GM18507 (cell line): ENCODE measurements at regions not wholly inside any gene's neighbourhood (a gene's known extent, or its start where the extent isn't known, plus 50 kb on each side); places are given as distances from the start of the nearest gene placed in this dataset.
A peak's percentile ranks its signal among the peaks of the same experiment; 100 is the strongest.

Experiments
- DNase-seq: peaks from one replicate; pipeline ENCODE4 v3.0.0; 2011; ENCODE audit warnings: low read depth; ENCODE audit not compliant: insufficient read length; ENCODE audit errors: extremely low spot score
- FAIRE-seq: peaks from 2 replicates; lab custom pipeline; 2011; peaks lifted over from hg19 to GRCh38; lab: Jason Lieb, UNC

GRCh38 chr6:148151896-148152643, 190.6 kb upstream of the SASH1 start:
- FAIRE-seq (no peak), DNase-seq (no peak)

GRCh38 chr6:148154668-148155067, 188.0 kb upstream of the SASH1 start:
- FAIRE-seq (no peak), DNase-seq (no peak)

GRCh38 chr6:148155293-148155692, 187.3 kb upstream of the SASH1 start:
- no peak for DNase-seq

GRCh38 chr6:148157841-148158240, 184.8 kb upstream of the SASH1 start:
- DNase-seq (no peak), FAIRE-seq (no peak)

More at GRCh38 chr6:148155293-148155692, 187.3 kb upstream of the SASH1 start:
- no peak for FAIRE-seq

- FAIRE-seq (no peak), DNase-seq (no peak)
Measured at GRCh38 chr6:148164645-148165044, 178.0 kb upstream of the SASH1 start.

GRCh38 chr6:148166339-148166968, 176.2 kb upstream of the SASH1 start:
- peak; percentile 35 for FAIRE-seq
- DNase-seq, result no peak

- no peak for DNase-seq
- no peak for FAIRE-seq
Measured at GRCh38 chr6:148169706-148170105, 172.9 kb upstream of the SASH1 start.

GRCh38 chr6:148170286-148170685, 172.4 kb upstream of the SASH1 start:
- no peak for DNase-seq
- no peak for FAIRE-seq

- no peak for FAIRE-seq
- DNase-seq, result no peak
Measured at GRCh38 chr6:148173548-148173947, 169.1 kb upstream of the SASH1 start.

GRCh38 chr6:148175550-148176188, 167.0 kb upstream of the SASH1 start:
- FAIRE-seq (no peak), DNase-seq (no peak)

- FAIRE-seq (peak; percentile 59), DNase-seq (no peak)
Measured at GRCh38 chr6:148177589-148178233, 164.9 kb upstream of the SASH1 start.

GRCh38 chr6:148179786-148180185, 162.9 kb upstream of the SASH1 start:
- no peak for DNase-seq
- no peak for FAIRE-seq

- DNase-seq, result no peak
- no peak for FAIRE-seq
Measured at GRCh38 chr6:148182378-148182777, 160.3 kb upstream of the SASH1 start.

- DNase-seq, result no peak
- FAIRE-seq, result no peak
Measured at GRCh38 chr6:148183776-148184175, 158.9 kb upstream of the SASH1 start.

GRCh38 chr6:148186916-148187315, 155.7 kb upstream of the SASH1 start:
- FAIRE-seq (no peak), DNase-seq (no peak)

GRCh38 chr6:148192310-148192709, 150.3 kb upstream of the SASH1 start:
- FAIRE-seq, result no peak
- DNase-seq, result no peak

- FAIRE-seq (no peak), DNase-seq (no peak)
Measured at GRCh38 chr6:148193063-148193680, 149.5 kb upstream of the SASH1 start.

GRCh38 chr6:148195511-148195910, 147.1 kb upstream of the SASH1 start:
- no peak for DNase-seq
- FAIRE-seq, result no peak

- DNase-seq, result no peak
- FAIRE-seq, result no peak
Measured at GRCh38 chr6:148199584-148199983, 143.1 kb upstream of the SASH1 start.

- FAIRE-seq, result no peak
- DNase-seq, result no peak
Measured at GRCh38 chr6:148200293-148200692, 142.3 kb upstream of the SASH1 start.
